ENCODE measurements at regions not wholly inside any gene's neighbourhood (a gene's known extent, or its start where the extent isn't known, plus 50 kb on each side); places are given as distances from the start of the nearest gene placed in this dataset.

DNA sequence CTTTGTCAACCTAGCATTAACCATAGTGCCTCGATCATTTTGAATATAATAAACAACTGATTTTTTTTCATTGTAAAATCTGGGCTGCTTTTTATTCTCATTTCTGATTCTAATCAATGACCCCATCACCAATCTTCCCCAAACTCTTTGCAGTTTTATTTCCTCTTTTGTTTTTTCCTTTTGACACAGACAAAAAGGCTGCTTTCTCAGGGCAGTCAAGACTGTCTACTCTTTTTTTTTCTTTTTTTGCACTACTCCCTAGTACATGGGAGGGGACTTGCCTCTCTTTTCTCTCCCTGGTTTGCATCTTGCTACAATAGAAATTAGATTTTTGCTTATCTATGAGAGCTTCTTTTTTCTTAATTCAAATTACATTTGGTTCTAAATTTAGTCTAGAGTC, 987.9 kb downstream of the ADGRL2 start:
- TF ChIP-seq, protein P1, sequence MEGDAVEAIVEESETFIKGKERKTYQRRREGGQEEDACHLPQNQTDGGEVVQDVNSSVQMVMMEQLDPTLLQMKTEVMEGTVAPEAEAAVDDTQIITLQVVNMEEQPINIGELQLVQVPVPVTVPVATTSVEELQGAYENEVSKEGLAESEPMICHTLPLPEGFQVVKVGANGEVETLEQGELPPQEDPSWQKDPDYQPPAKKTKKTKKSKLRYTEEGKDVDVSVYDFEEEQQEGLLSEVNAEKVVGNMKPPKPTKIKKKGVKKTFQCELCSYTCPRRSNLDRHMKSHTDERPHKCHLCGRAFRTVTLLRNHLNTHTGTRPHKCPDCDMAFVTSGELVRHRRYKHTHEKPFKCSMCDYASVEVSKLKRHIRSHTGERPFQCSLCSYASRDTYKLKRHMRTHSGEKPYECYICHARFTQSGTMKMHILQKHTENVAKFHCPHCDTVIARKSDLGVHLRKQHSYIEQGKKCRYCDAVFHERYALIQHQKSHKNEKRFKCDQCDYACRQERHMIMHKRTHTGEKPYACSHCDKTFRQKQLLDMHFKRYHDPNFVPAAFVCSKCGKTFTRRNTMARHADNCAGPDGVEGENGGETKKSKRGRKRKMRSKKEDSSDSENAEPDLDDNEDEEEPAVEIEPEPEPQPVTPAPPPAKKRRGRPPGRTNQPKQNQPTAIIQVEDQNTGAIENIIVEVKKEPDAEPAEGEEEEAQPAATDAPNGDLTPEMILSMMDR (IDR thresholded peaks at IDR 0.05) = no peak
- no peak for TF ChIP-seq POLR2A (IDR thresholded peaks at IDR 0.05)

Measured in right lobe of liver (tissue), 4 donors.